SK-N-SH (cell line): ENCODE measurements at regions not wholly inside any gene's neighbourhood (a gene's known extent, or its start where the extent isn't known, plus 50 kb on each side); places are given as distances from the start of the nearest gene placed in this dataset.

Experiments used
- CTCF ChIA-PET: fragments of 300-600, 350-600 bp; formaldehyde crosslinking; extraction: SDS; loops from one replicate; lab custom pipeline; 2021; lab: Yijun Ruan, JAX
- POLR2A ChIA-PET: fragments of 350-600 bp; sonication (Branson Sonifier 250); formaldehyde crosslinking; extraction: SDS; loops from one replicate; lab custom pipeline; 2020; ENCODE audit warnings: antibody characterized with exemption, inconsistent platforms; lab: Yijun Ruan, JAX
- DNase-seq: peaks from one replicate; pipeline ENCODE4 v3.0.0; 2012
- H2AFZ ChIP-seq: fragments of 200-600 bp; sonication (generic); 2 replicates; pipeline ENCODE4 v1.8.1; 2016; ENCODE audit warnings: antibody characterized with exemption, mild to moderate bottlenecking, low read depth
- H3F3A ChIP-seq: fragments of 200-600 bp; sonication (generic); replicated peaks from 2 replicates; pipeline ENCODE3; 2016; ENCODE audit warnings: antibody characterized with exemption, mild to moderate bottlenecking; ENCODE audit not compliant: insufficient read depth
- H3K27ac ChIP-seq, 2 experiments: fragments of 200-500 bp in 1 of 2; fragments of 200-600 bp in 1 of 2; sonication (Bioruptor generic) in 1 of 2; sonication (generic), shearing (Covaris generic) in 1 of 2; 2 replicates each; pipeline versions ENCODE4 v1.5.1 to v1.6.1; 2014 to 2016; ENCODE audit warnings: low read depth in 2 of 2, inconsistent platforms in 1 of 2, low read length in 1 of 2, mild to moderate bottlenecking in 1 of 2, mixed read lengths in 1 of 2
- H3K27me3 ChIP-seq: fragments of 200-600 bp; sonication (generic), shearing (Covaris generic); 2 replicates; pipeline ENCODE4 v1.6.1; 2016; ENCODE audit warnings: mixed run types; ENCODE audit not compliant: insufficient read depth
- H3K36me3 ChIP-seq, 2 experiments: fragments of 200-500 bp in 1 of 2; fragments of 200-600 bp in 1 of 2; sonication (Bioruptor generic) in 1 of 2; sonication (generic) in 1 of 2; replicated peaks in 1 of 2; 2 replicates each; pipeline versions ENCODE3 to v1.5.1; 2014 to 2016; ENCODE audit warnings: low read length in 1 of 2, mild to moderate bottlenecking in 1 of 2; ENCODE audit not compliant: insufficient read depth in 2 of 2, control insufficient read depth in 1 of 2
- H3K4me1 ChIP-seq, 2 experiments: fragments of 200-500 bp in 1 of 2; fragments of 200-600 bp in 1 of 2; sonication (Bioruptor generic) in 1 of 2; sonication (generic), shearing (Covaris generic) in 1 of 2; 2 replicates each; pipeline versions ENCODE4 v1.5.1 to v1.6.1; 2014 to 2016; ENCODE audit warnings: low read depth in 1 of 2, low read length in 1 of 2, mixed run types in 1 of 2; ENCODE audit not compliant: insufficient read depth in 2 of 2, control insufficient read depth in 1 of 2
- H3K4me2 ChIP-seq: fragments of 200-600 bp; sonication (generic), shearing (Covaris generic); 2 replicates; pipeline ENCODE4 v1.6.1; 2017; ENCODE audit warnings: mixed run types
- H3K4me3 ChIP-seq, 2 experiments: fragments of 200-500 bp in 1 of 2; fragments of 200-600 bp in 1 of 2; sonication (Bioruptor generic) in 1 of 2; sonication (generic), shearing (Covaris generic) in 1 of 2; 2 replicates each; pipeline versions ENCODE4 v1.5.1 to v1.8.1; 2014 to 2016; ENCODE audit warnings: low read depth in 2 of 2, inconsistent platforms in 1 of 2, low read length in 1 of 2, mild to moderate bottlenecking in 1 of 2, mixed read lengths in 1 of 2, moderate library complexity in 1 of 2
- H3K79me2 ChIP-seq: fragments of 200-600 bp; sonication (generic); 2 replicates; pipeline ENCODE4 v1.8.1; 2017; ENCODE audit warnings: mild to moderate bottlenecking; ENCODE audit not compliant: insufficient read depth
- H3K9ac ChIP-seq: fragments of 200-600 bp; sonication (generic); 2 replicates; pipeline ENCODE4 v1.6.1; 2017; ENCODE audit warnings: mixed run types
- H3K9me2 ChIP-seq: fragments of 200-600 bp; sonication (generic); 2 replicates; pipeline ENCODE4 v1.6.1; 2017; ENCODE audit warnings: mixed run types
- H3K9me3 ChIP-seq: fragments of 200-600 bp; sonication (generic); 2 replicates; pipeline ENCODE4 v1.6.1; 2017; ENCODE audit warnings: mixed run types, mild to moderate bottlenecking, moderate library complexity
- H4K20me1 ChIP-seq: fragments of 200-600 bp; sonication (generic); 2 replicates; pipeline ENCODE4 v1.6.1; 2017; ENCODE audit warnings: mild to moderate bottlenecking, mixed run types; ENCODE audit not compliant: insufficient read depth
- CHD2 ChIP-seq: fragments of 150-350 bp; IDR thresholded peaks from 2 replicates; pipeline ENCODE4 v1.6.1; 2018; ENCODE audit warnings: low read length; ENCODE audit not compliant: partially characterized antibody
- CTCF ChIP-seq: fragments of 200-600 bp; sonication (generic); IDR thresholded peaks from 2 replicates; pipeline ENCODE4 v1.6.1; 2017; ENCODE audit warnings: antibody characterized with exemption, mild to moderate bottlenecking, moderate library complexity
- EP300 ChIP-seq, 2 experiments: IDR thresholded peaks; 2 replicates each; pipeline versions ENCODE4 v1.4.0 to v1.6.1; 2012; ENCODE audit warnings: borderline replicate concordance in 1 of 2, low read depth in 1 of 2, low read length in 1 of 2
- EZH2phosphoT487 ChIP-seq: fragments of 200-600 bp; sonication (generic); IDR thresholded peaks from 2 replicates; pipeline ENCODE4 v1.6.1; 2017; ENCODE audit warnings: low read depth, mixed run types, mild to moderate bottlenecking, antibody characterized with exemption, moderate library complexity, borderline replicate concordance
- GATA2 ChIP-seq: sonication (generic); formaldehyde crosslinking; IDR thresholded peaks from 2 replicates; pipeline ENCODE4 v1.5.0; 2020; ENCODE audit warnings: mild to moderate bottlenecking, missing genetic modification reagents
- IRF3 ChIP-seq: fragments of 150-350 bp; IDR thresholded peaks from 2 replicates; pipeline ENCODE4 v1.6.1; 2016; ENCODE audit warnings: mild to moderate bottlenecking, low read depth, low read length
- JUND ChIP-seq: IDR thresholded peaks from 2 replicates; pipeline ENCODE4 v1.4.0; 2012
- MXI1 ChIP-seq: IDR thresholded peaks from 2 replicates; pipeline ENCODE4 v1.6.1; 2012; ENCODE audit warnings: mild to moderate bottlenecking, low read depth, low read length, improper control_type of control experiment
- NFIC ChIP-seq: IDR thresholded peaks from 2 replicates; pipeline ENCODE4 v1.4.0; 2012; ENCODE audit warnings: borderline replicate concordance
- NRF1 ChIP-seq: IDR thresholded peaks from 2 replicates; pipeline ENCODE4 v1.6.1; 2012; ENCODE audit warnings: low read depth, mild to moderate bottlenecking, low read length
- RAD21 ChIP-seq: IDR thresholded peaks from 2 replicates; pipeline ENCODE4 v1.6.1; 2012; ENCODE audit warnings: mild to moderate bottlenecking, low read length
- RFX5 ChIP-seq: IDR thresholded peaks from 2 replicates; pipeline ENCODE4 v1.6.1; 2012; ENCODE audit warnings: mild to moderate bottlenecking, improper control_type of control experiment, low read length
- SIN3A ChIP-seq: IDR thresholded peaks from 2 replicates; pipeline ENCODE4 v1.6.1; 2012; ENCODE audit warnings: low read depth, mild to moderate bottlenecking, low read length, moderate library complexity, borderline replicate concordance
- SMC3 ChIP-seq: IDR thresholded peaks from 2 replicates; pipeline ENCODE4 v1.6.1; 2012; ENCODE audit warnings: low read depth, low read length, improper control_type of control experiment
- TEAD4 ChIP-seq: IDR thresholded peaks from 2 replicates; pipeline ENCODE4 v1.4.0; 2012; ENCODE audit warnings: mild to moderate bottlenecking, borderline replicate concordance; ENCODE audit not compliant: insufficient read depth
- USF2 ChIP-seq: fragments of 150-350 bp; IDR thresholded peaks from 2 replicates; pipeline ENCODE4 v1.6.1; 2017; ENCODE audit warnings: antibody characterized with exemption, low read length, low read depth, borderline replicate concordance
- YY1 ChIP-seq: IDR thresholded peaks from 2 replicates; pipeline ENCODE4 v1.4.0; 2012; ENCODE audit warnings: low read depth, mild to moderate bottlenecking
- WGBS: methylation state at CpG from one replicate; pipeline ENCODE4 v1.1.6; 2017; ENCODE audit warnings: low lambda C conversion rate; 5-methylcytosine and 5-hydroxymethylcytosine counted together

- CTCF ChIA-PET = interaction anchor here (1.0 kb wide), 1 partner anchor 990 kb away, joined by 3 read pairs; no protein-coding TSS in a partner anchor
- Histone ChIP-seq H3K27ac (no peak overlapping the region), H3K4me2 (no peak overlapping the region), H3K9ac (no peak overlapping the region), H3K27me3 (no peaks in the 10 kb centered on the region), H4K20me1 (no peaks in the 10 kb centered on the region), H3K9me2 (no peaks in the 10 kb centered on the region), H3K79me2 (no peaks in the 10 kb centered on the region), H2AFZ (no peak overlapping the region), H3K4me3 (no peak overlapping the region), H3K9me3 (no peaks in the 10 kb centered on the region), H3K36me3 (no peaks in the 10 kb centered on the region), H3K4me1 (peaks cover 0 to 4% of the 10 kb centered on the region in 2 experiments; a peak in 1 of 4 replicates), H3F3A (peaks cover 16% of the 10 kb centered on the region)
- peak; percentile 48; the same call in 1 of the 2 replicates for TF ChIP-seq MXI1
- TF ChIP-seq GATA2 (CRISPR knock-in tag) = 0 out of 2 replicates have a peak, but pooled peaks have one; percentile 9
- TF ChIP-seq NRF1 = no peak
- peak; percentile 37 for DNase-seq
- WGBS = 62% methylated on average over 4 of the region's 4 CpGs
- POLR2A ChIA-PET = no interaction called here
Observed at GRCh38 chr5:89275066-89275855, 392.3 kb upstream of the MEF2C start.

- 73% methylated on average over 7 of the region's 7 CpGs for WGBS
- no peaks in the 10 kb centered on the region for H3K27me3 ChIP-seq
- POLR2A ChIA-PET = no interaction called here
- no peaks in the 10 kb centered on the region for H3K36me3 ChIP-seq
- DNase-seq = no peak
- H3K4me3 ChIP-seq = no peak overlapping the region
- no peak for TF ChIP-seq YY1
- no peak for TF ChIP-seq CHD2
- TF ChIP-seq RFX5 = no peak
- no peak for TF ChIP-seq TEAD4
- TF ChIP-seq CTCF = no peak
- TF ChIP-seq, all 33 proteins: peak for 0
- Histone ChIP-seq H3F3A (peaks cover 16% of the 10 kb centered on the region), H2AFZ (no peak overlapping the region), H3K9me2 (no peaks in the 10 kb centered on the region), H3K4me1 (peaks cover 0 to 4% of the 10 kb centered on the region in 2 experiments; a peak in 1 of 4 replicates), H3K9me3 (no peaks in the 10 kb centered on the region), H3K79me2 (no peaks in the 10 kb centered on the region), H3K27ac (no peak overlapping the region), H4K20me1 (no peaks in the 10 kb centered on the region), H3K9ac (no peak overlapping the region), H3K4me2 (no peak overlapping the region)
- CTCF ChIA-PET = interaction anchor here (0.6 kb wide), 1 partner anchor 211 kb away, joined by 3 read pairs; no protein-coding TSS in a partner anchor
Observed at GRCh38 chr5:89273289-89273688, 390.3 kb upstream of the MEF2C start.

GRCh38 chr5:89270901-89271300 is 387.9 kb upstream of the MEF2C start:
- no peak for DNase-seq
- Histone ChIP-seq H3K4me3 (no peak overlapping the region), H3K79me2 (no peaks in the 10 kb centered on the region), H3F3A (peaks cover 1% of the 10 kb centered on the region), H3K36me3 (no peaks in the 10 kb centered on the region), H3K4me1 (no peaks in the 10 kb centered on the region), H2AFZ (no peak overlapping the region), H3K4me2 (no peak overlapping the region), H3K27ac (no peak overlapping the region), H3K9ac (no peak overlapping the region), H3K9me2 (no peaks in the 10 kb centered on the region), H4K20me1 (no peaks in the 10 kb centered on the region), H3K9me3 (no peaks in the 10 kb centered on the region), H3K27me3 (no peaks in the 10 kb centered on the region)
- ChIA-PET POLR2A (no interaction called here), CTCF (no interaction called here)
- WGBS = 78% methylated on average over 5 of the region's 5 CpGs
- no peak for TF ChIP-seq SIN3A
- TF ChIP-seq IRF3 = no peak
- TF ChIP-seq EP300 (IDR thresholded peaks at IDR 0.05; ENCODE audit: borderline replicate concordance in 1 of 2, low read depth in 1 of 2, low read length in 1 of 2) = no peak
- TF ChIP-seq NFIC = no peak
- TF ChIP-seq RAD21 = no peak
- no peak for TF ChIP-seq JUND
- TF ChIP-seq EZH2phosphoT487 = no peak
- no peak for TF ChIP-seq USF2
- no peak for TF ChIP-seq MXI1
- no peak for TF ChIP-seq YY1
- no peak for TF ChIP-seq SMC3
